ENCODE measurements at regions not wholly inside any gene's neighbourhood (a gene's known extent, or its start where the extent isn't known, plus 50 kb on each side); places are given as distances from the start of the nearest gene placed in this dataset.
"Not testable (repeated sequence)": the region's sequence is repeated elsewhere in the genome, so short reads cannot be mapped to it uniquely, and the experiment has no call there.

DNA sequence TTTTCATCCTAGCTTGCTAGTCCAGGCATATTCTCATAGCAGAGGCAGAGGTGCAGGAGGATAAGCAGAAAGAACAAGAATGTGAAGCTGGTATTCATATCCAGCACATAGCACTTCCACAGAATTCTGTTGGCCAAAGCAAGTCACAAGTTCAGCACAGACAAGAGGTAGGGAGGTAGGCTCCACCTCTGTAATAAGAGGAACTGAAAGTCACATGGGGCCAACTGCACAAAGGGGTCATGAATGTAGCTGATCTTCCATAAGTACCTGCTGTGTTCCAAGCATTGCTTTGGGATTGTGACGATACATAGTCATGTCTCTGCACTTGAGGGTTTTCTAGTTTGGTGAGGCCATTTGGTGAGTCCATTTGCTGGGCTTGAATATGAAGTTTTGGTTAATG is 110.8 kb upstream of the MPHOSPH6 start:
- peaks cover 10% of the 10 kb centered on the region for H3K27me3 Mint-ChIP-seq (ENCODE audit: unreplicated experiment)
- no peak for DNase-seq (ENCODE audit: extremely low spot score, unreplicated experiment)
- H3K27ac Mint-ChIP-seq (ENCODE audit: unreplicated experiment) = no peak overlapping the region
- no peaks in the 10 kb centered on the region for H3K4me1 Mint-ChIP-seq (ENCODE audit: unreplicated experiment)
- H3K9me3 Mint-ChIP-seq (ENCODE audit: unreplicated experiment) = no peaks in the 10 kb centered on the region
- no peaks in the 10 kb centered on the region for H3K36me3 Mint-ChIP-seq (ENCODE audit: unreplicated experiment)
- no peak overlapping the region for H3K4me3 Mint-ChIP-seq (ENCODE audit: unreplicated experiment)
- TF ChIP-seq, protein P1, sequence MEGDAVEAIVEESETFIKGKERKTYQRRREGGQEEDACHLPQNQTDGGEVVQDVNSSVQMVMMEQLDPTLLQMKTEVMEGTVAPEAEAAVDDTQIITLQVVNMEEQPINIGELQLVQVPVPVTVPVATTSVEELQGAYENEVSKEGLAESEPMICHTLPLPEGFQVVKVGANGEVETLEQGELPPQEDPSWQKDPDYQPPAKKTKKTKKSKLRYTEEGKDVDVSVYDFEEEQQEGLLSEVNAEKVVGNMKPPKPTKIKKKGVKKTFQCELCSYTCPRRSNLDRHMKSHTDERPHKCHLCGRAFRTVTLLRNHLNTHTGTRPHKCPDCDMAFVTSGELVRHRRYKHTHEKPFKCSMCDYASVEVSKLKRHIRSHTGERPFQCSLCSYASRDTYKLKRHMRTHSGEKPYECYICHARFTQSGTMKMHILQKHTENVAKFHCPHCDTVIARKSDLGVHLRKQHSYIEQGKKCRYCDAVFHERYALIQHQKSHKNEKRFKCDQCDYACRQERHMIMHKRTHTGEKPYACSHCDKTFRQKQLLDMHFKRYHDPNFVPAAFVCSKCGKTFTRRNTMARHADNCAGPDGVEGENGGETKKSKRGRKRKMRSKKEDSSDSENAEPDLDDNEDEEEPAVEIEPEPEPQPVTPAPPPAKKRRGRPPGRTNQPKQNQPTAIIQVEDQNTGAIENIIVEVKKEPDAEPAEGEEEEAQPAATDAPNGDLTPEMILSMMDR (IDR thresholded peaks at IDR 0.05) = no peak

DNA sequence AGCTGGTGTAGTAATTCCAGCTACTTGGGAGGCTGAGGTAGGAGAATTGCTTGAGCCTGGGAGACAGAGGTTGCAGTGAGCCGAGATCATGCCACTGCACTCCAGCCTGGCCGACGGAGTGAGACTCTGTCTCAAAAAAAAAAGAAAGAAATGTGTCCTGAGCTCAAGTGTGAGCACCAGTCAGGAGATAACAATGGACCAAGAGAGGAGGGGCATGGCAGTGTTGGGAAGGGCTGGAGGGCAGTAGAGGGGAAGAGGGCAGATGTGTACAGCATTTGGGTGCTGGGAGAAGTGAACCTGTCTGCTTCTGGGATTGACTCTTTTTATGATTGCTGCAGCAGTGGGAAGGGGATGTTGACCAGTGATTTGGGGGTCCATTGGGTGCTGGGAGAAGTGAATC is 105.3 kb upstream of the MPHOSPH6 start:
- H3K27me3 Mint-ChIP-seq (ENCODE audit: unreplicated experiment) = peaks cover 16% of the 10 kb centered on the region
- H3K36me3 Mint-ChIP-seq (ENCODE audit: unreplicated experiment); H3K27ac Mint-ChIP-seq (ENCODE audit: unreplicated experiment); DNase-seq (ENCODE audit: extremely low spot score, unreplicated experiment); H3K4me3 Mint-ChIP-seq (ENCODE audit: unreplicated experiment); H3K9me3 Mint-ChIP-seq (ENCODE audit: unreplicated experiment); H3K4me1 Mint-ChIP-seq (ENCODE audit: unreplicated experiment): not testable (repeated sequence)

DNA sequence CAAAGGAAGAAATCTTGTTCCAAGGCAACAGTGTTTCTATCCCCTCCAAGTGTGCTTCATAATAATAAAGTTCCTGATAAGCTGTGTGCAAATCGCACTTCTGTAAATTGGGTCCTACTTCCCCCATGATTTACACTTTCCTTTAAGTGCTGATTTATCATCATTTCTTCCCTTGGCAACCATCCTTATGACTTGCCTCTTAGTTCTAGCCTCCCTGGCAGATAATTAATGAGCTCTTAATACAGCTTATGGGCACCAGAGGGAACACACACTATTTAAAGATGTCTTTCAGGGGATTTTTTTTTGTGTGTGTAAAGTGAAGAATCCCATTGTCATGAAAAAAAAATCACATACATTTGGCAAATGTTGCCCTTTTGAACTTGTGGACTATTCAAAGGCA is 101.6 kb upstream of the MPHOSPH6 start:
- TF ChIP-seq, protein P1 (IDR thresholded peaks at IDR 0.05) = no peak
- Mint-ChIP-seq H3K27ac (ENCODE audit: unreplicated experiment) (no peak overlapping the region), H3K36me3 (ENCODE audit: unreplicated experiment) (no peaks in the 10 kb centered on the region), H3K4me3 (ENCODE audit: unreplicated experiment) (no peak overlapping the region), H3K27me3 (ENCODE audit: unreplicated experiment) (peaks cover 23% of the 10 kb centered on the region), H3K4me1 (ENCODE audit: unreplicated experiment) (no peaks in the 10 kb centered on the region), H3K9me3 (ENCODE audit: unreplicated experiment) (no peaks in the 10 kb centered on the region)
- DNase-seq (ENCODE audit: extremely low spot score, unreplicated experiment) = no peak

DNA sequence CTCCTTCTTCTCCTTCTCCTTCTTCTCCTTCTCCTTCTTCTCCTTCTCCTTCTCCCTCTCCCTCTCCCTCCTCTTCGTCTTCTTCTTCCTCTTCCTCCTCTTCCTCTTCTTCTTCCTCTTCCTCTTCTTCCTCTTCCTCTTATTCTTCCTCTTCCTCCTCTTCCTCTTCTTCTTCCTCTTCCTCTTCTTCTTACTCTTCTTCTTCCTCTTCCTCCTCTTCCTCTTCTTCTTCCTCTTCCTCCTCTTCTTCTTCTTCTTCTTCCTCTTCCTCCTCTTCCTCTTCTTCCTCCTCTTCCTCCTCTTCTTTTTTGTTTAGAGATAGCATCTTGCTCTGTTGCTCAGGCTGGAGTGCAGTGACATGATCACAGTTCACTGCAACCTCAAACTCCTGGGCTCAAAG is 97.7 kb upstream of the MPHOSPH6 start:
- H3K4me3 Mint-ChIP-seq (ENCODE audit: unreplicated experiment); DNase-seq (ENCODE audit: extremely low spot score, unreplicated experiment); H3K27ac Mint-ChIP-seq (ENCODE audit: unreplicated experiment); H3K36me3 Mint-ChIP-seq (ENCODE audit: unreplicated experiment); H3K4me1 Mint-ChIP-seq (ENCODE audit: unreplicated experiment); H3K9me3 Mint-ChIP-seq (ENCODE audit: unreplicated experiment): not testable (repeated sequence)
- H3K27me3 Mint-ChIP-seq (ENCODE audit: unreplicated experiment) = peaks cover 51% of the 10 kb centered on the region

DNA sequence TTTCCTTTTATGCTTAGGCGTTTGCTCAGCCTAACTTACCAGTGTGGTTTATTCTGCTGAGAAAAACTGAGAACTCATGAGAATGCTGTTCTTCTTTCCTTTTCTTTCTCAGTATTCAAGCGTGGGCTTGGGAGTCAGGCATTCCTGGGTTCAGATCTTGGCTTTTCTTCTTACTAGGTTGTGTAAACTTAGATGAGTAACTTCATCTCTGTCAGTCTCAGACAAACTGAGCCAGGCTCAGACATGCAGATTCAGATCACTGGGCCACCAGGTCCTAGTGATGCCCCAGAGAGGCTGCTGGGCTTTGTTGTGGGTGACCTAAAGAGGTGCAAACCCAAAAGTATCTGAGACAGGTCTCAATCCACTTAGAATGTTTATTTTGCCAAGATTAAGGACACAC is 95.8 kb upstream of the MPHOSPH6 start:
- Mint-ChIP-seq H3K4me3 (ENCODE audit: unreplicated experiment) (no peak overlapping the region), H3K4me1 (ENCODE audit: unreplicated experiment) (no peaks in the 10 kb centered on the region), H3K27ac (ENCODE audit: unreplicated experiment) (no peak overlapping the region), H3K27me3 (ENCODE audit: unreplicated experiment) (peaks cover 56% of the 10 kb centered on the region), H3K36me3 (ENCODE audit: unreplicated experiment) (no peaks in the 10 kb centered on the region), H3K9me3 (ENCODE audit: unreplicated experiment) (no peaks in the 10 kb centered on the region)
- TF ChIP-seq, protein P1 (IDR thresholded peaks at IDR 0.05) = no peak
- no peak for DNase-seq (ENCODE audit: extremely low spot score, unreplicated experiment)

DNA sequence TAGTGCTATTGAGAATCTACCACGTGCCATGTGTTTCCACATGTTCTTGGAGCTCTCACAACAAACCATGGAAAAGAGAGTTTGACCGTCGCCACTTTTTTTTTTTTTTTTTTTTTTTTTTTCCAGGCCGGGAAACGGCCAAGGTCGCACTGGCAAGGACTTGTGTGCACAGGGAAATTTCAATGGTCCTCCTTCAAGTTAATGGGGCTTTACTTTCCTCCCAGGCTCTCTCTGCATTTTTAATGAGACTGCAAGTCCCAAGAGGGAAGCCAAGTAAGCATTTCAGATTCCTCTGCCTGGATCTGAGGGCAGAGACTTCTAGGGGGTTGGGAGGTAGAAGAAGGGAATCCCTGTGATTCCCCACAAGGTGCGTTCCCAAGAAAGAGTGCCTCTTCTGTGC is 94.7 kb upstream of the MPHOSPH6 start:
- peaks cover 63% of the 10 kb centered on the region for H3K27me3 Mint-ChIP-seq (ENCODE audit: unreplicated experiment)
- H3K9me3 Mint-ChIP-seq (ENCODE audit: unreplicated experiment) = no peaks in the 10 kb centered on the region
- no peak for DNase-seq (ENCODE audit: extremely low spot score, unreplicated experiment)
- no peaks in the 10 kb centered on the region for H3K36me3 Mint-ChIP-seq (ENCODE audit: unreplicated experiment)
- H3K4me1 Mint-ChIP-seq (ENCODE audit: unreplicated experiment) = no peaks in the 10 kb centered on the region
- TF ChIP-seq, protein P1 (IDR thresholded peaks at IDR 0.05) = no peak
- H3K27ac Mint-ChIP-seq (ENCODE audit: unreplicated experiment) = no peak overlapping the region
- H3K4me3 Mint-ChIP-seq (ENCODE audit: unreplicated experiment) = no peak overlapping the region

Measured in osteocyte (in vitro differentiated cells).